ENCODE measurements at regions not wholly inside any gene's neighbourhood (a gene's known extent, or its start where the extent isn't known, plus 50 kb on each side); places are given as distances from the start of the nearest gene placed in this dataset.

DNA sequence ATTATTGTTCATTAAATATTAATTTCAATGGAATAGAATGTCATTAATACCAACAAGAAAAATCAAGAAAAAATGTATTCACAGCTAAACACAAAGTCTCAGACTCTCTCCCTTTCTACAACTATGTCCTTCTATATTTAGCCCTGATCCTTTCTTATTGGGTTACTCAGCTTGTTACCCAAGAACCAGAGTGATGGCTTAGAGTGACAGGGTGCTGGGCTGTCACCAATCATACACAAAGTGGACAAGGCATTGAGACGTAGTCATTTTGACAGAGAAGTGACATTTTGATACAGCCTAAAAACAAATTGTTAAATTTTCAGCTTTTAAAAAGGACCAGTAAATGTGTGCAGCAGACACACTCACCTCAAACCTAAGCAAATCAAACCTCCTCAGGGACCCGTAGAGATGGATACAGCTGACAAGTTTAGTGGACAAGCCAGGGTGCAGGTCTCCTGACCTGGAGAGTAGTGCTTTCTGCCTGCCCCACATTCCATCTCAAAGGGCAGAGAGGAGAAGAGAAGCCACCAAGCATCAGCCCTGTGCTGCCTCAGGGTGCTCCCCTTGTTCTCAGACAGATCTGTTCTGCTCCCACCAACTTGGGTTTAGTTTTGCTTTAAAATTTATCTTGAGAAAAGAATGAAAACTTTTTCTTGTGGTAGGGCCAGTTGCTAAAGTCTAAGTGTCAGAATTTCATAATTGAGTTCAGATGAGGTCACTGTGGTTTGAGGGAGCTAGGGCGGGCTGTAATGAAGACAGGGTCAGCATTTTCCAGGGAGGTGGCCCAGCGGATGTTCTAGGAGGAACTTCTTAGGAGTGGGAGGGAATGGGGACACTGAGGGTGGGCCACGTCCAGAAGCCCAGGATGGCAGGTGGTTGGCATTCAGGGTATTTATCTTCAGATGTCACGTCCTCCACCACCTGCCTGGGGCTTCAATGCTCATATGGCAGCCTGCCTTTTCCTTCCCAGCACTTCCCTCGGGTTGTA, 136.5 kb upstream of the TBL1XR1 start:
- TF ChIP-seq, protein P1, sequence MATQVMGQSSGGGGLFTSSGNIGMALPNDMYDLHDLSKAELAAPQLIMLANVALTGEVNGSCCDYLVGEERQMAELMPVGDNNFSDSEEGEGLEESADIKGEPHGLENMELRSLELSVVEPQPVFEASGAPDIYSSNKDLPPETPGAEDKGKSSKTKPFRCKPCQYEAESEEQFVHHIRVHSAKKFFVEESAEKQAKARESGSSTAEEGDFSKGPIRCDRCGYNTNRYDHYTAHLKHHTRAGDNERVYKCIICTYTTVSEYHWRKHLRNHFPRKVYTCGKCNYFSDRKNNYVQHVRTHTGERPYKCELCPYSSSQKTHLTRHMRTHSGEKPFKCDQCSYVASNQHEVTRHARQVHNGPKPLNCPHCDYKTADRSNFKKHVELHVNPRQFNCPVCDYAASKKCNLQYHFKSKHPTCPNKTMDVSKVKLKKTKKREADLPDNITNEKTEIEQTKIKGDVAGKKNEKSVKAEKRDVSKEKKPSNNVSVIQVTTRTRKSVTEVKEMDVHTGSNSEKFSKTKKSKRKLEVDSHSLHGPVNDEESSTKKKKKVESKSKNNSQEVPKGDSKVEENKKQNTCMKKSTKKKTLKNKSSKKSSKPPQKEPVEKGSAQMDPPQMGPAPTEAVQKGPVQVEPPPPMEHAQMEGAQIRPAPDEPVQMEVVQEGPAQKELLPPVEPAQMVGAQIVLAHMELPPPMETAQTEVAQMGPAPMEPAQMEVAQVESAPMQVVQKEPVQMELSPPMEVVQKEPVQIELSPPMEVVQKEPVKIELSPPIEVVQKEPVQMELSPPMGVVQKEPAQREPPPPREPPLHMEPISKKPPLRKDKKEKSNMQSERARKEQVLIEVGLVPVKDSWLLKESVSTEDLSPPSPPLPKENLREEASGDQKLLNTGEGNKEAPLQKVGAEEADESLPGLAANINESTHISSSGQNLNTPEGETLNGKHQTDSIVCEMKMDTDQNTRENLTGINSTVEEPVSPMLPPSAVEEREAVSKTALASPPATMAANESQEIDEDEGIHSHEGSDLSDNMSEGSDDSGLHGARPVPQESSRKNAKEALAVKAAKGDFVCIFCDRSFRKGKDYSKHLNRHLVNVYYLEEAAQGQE (IDR thresholded peaks at IDR 0.05; ENCODE audit: insufficient read depth in 1 of 2, low read depth in 2 of 2, low read length in 2 of 2), result no peak
- TF ChIP-seq SIN3A (IDR thresholded peaks at IDR 0.05; ENCODE audit: borderline replicate concordance, insufficient read depth, low read length) (no peak), FOXP2 (optimal IDR thresholded peaks at IDR 0.05; ENCODE audit: borderline replicate concordance, extremely low read depth, extremely low read length, insufficient read depth) (no peak), POLR2AphosphoS5 (IDR thresholded peaks at IDR 0.05; ENCODE audit: low read depth, low read length) (no peak), TAF1 (IDR thresholded peaks at IDR 0.05; ENCODE audit: borderline replicate concordance, insufficient read depth, low read length) (no peak)

GRCh38 chr3:177334803-177335202, 137.5 kb upstream of the TBL1XR1 start:
- TF ChIP-seq TAF1 (IDR thresholded peaks at IDR 0.05; ENCODE audit: borderline replicate concordance, insufficient read depth, low read length) (no peak), FOXP2 (optimal IDR thresholded peaks at IDR 0.05; ENCODE audit: borderline replicate concordance, extremely low read depth, extremely low read length, insufficient read depth) (no peak), POLR2AphosphoS5 (IDR thresholded peaks at IDR 0.05; ENCODE audit: low read depth, low read length) (no peak), SIN3A (IDR thresholded peaks at IDR 0.05; ENCODE audit: borderline replicate concordance, insufficient read depth, low read length) (no peak)
- TF ChIP-seq, protein P1 (IDR thresholded peaks at IDR 0.05; ENCODE audit: insufficient read depth in 1 of 2, low read depth in 2 of 2, low read length in 2 of 2), result no peak

- TF ChIP-seq TAF1 (IDR thresholded peaks at IDR 0.05; ENCODE audit: borderline replicate concordance, insufficient read depth, low read length) (no peak), FOXP2 (optimal IDR thresholded peaks at IDR 0.05; ENCODE audit: borderline replicate concordance, extremely low read depth, extremely low read length, insufficient read depth) (no peak), SIN3A (IDR thresholded peaks at IDR 0.05; ENCODE audit: borderline replicate concordance, insufficient read depth, low read length) (no peak), POLR2AphosphoS5 (IDR thresholded peaks at IDR 0.05; ENCODE audit: low read depth, low read length) (no peak)
- TF ChIP-seq, protein P1 (IDR thresholded peaks at IDR 0.05; ENCODE audit: insufficient read depth in 1 of 2, low read depth in 2 of 2, low read length in 2 of 2), result no peak
Observed at GRCh38 chr3:177335728-177336127, 138.4 kb upstream of the TBL1XR1 start.

DNA sequence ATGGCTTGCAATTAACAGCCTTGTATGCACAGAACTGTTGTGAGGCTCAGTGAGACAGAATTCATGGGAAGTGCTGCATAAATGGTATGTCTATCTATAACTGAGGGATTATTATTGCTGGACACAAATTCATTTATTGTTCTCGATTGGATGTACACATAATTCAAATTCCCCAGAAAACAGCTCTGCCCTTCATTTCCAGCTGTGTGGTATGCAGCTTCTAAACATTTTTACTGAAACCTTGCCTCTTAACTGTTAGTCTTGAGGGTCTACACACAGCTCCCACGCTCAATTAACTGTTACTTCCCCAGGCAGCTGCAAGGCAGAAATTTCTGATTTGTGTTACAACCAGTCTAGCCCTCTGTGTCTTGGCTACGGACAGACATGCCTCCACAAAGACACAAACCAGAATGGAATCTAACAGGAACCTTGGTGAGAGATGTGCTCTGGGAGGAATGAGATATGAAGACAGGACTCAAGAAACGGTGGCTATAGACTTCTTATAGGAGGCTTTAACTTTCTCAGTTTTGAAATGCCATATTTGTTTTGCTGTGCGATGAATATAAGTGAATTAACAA, 139.7 kb upstream of the TBL1XR1 start:
- TF ChIP-seq SIN3A (IDR thresholded peaks at IDR 0.05; ENCODE audit: borderline replicate concordance, insufficient read depth, low read length) (no peak), POLR2AphosphoS5 (IDR thresholded peaks at IDR 0.05; ENCODE audit: low read depth, low read length) (no peak), TAF1 (IDR thresholded peaks at IDR 0.05; ENCODE audit: borderline replicate concordance, insufficient read depth, low read length) (no peak), FOXP2 (optimal IDR thresholded peaks at IDR 0.05; ENCODE audit: borderline replicate concordance, extremely low read depth, extremely low read length, insufficient read depth) (no peak)
- TF ChIP-seq, protein P1 (IDR thresholded peaks at IDR 0.05; ENCODE audit: insufficient read depth in 1 of 2, low read depth in 2 of 2, low read length in 2 of 2), result no peak
